ENCODE measurements at regions not wholly inside any gene's neighbourhood (a gene's known extent, or its start where the extent isn't known, plus 50 kb on each side); places are given as distances from the start of the nearest gene placed in this dataset.

- Histone ChIP-seq H3K79me2 (ENCODE audit: insufficient read depth, low read length) (no peaks in the 10 kb centered on the region), H3K27me3 (ENCODE audit: insufficient read depth, low read length, poor library complexity) (no peaks in the 10 kb centered on the region), H3K4me1 (ENCODE audit: insufficient read depth, low read length) (peaks cover 18% of the 10 kb centered on the region), H3K27ac (ENCODE audit: low read length) (0 out of 2 replicates have a peak overlapping the region, but pooled peaks have one; percentile 6), H3K36me3 (ENCODE audit: insufficient read depth, low read length) (no peaks in the 10 kb centered on the region), H3K9me3 (ENCODE audit: insufficient read depth, low read length, severe bottlenecking) (no peaks in the 10 kb centered on the region), H4K20me1 (ENCODE audit: insufficient read depth, low read length) (no peaks in the 10 kb centered on the region), H3K4me2 (ENCODE audit: insufficient read depth, low read length) (no peak overlapping the region), H2AFZ (ENCODE audit: low read depth, low read length) (no peak overlapping the region), H3K9ac (ENCODE audit: low read depth, low read length) (no peak overlapping the region), H3K4me3 (ENCODE audit: low read depth in 1 of 2, low read length in 2 of 2) (no peak overlapping the region)
- TF ChIP-seq, protein P1, sequence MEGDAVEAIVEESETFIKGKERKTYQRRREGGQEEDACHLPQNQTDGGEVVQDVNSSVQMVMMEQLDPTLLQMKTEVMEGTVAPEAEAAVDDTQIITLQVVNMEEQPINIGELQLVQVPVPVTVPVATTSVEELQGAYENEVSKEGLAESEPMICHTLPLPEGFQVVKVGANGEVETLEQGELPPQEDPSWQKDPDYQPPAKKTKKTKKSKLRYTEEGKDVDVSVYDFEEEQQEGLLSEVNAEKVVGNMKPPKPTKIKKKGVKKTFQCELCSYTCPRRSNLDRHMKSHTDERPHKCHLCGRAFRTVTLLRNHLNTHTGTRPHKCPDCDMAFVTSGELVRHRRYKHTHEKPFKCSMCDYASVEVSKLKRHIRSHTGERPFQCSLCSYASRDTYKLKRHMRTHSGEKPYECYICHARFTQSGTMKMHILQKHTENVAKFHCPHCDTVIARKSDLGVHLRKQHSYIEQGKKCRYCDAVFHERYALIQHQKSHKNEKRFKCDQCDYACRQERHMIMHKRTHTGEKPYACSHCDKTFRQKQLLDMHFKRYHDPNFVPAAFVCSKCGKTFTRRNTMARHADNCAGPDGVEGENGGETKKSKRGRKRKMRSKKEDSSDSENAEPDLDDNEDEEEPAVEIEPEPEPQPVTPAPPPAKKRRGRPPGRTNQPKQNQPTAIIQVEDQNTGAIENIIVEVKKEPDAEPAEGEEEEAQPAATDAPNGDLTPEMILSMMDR (IDR thresholded peaks at IDR 0.05; ENCODE audit: borderline replicate concordance, extremely low read depth, low read length, poor library complexity, severe bottlenecking), result no peak
- no peak for TF ChIP-seq EZH2 (IDR thresholded peaks at IDR 0.05; ENCODE audit: borderline replicate concordance, low read depth, low read length, severe bottlenecking)
- ATAC-seq (ENCODE audit: insufficient read depth, low read depth) (peak; percentile 72), DNase-seq (peak; percentile 40)
These were observed 116.8 kb upstream of the SPRY4 start for GRCh38 chr5:142441616-142442015.

GRCh38 chr5:142439207-142439860 is 114.5 kb upstream of the SPRY4 start:
- no peak overlapping the region for H3K4me3 ChIP-seq (ENCODE audit: low read depth in 1 of 2, low read length in 2 of 2)
- H3K27ac ChIP-seq (ENCODE audit: low read length), result no peak overlapping the region
- H3K9me3 ChIP-seq (ENCODE audit: insufficient read depth, low read length, severe bottlenecking), result no peaks in the 10 kb centered on the region
- H3K79me2 ChIP-seq (ENCODE audit: insufficient read depth, low read length), result no peaks in the 10 kb centered on the region
- TF ChIP-seq, protein P1 (IDR thresholded peaks at IDR 0.05; ENCODE audit: borderline replicate concordance, extremely low read depth, low read length, poor library complexity, severe bottlenecking), result no peak
- no peak for TF ChIP-seq EZH2 (IDR thresholded peaks at IDR 0.05; ENCODE audit: borderline replicate concordance, low read depth, low read length, severe bottlenecking)
- H3K4me2 ChIP-seq (ENCODE audit: insufficient read depth, low read length), result no peak overlapping the region
- H3K4me1 ChIP-seq (ENCODE audit: insufficient read depth, low read length), result peaks cover 29% of the 10 kb centered on the region
- no peak for DNase-seq
- no peak overlapping the region for H2AFZ ChIP-seq (ENCODE audit: low read depth, low read length)
- no peaks in the 10 kb centered on the region for H3K36me3 ChIP-seq (ENCODE audit: insufficient read depth, low read length)
- ATAC-seq (ENCODE audit: insufficient read depth, low read depth), result no peak
- H3K27me3 ChIP-seq (ENCODE audit: insufficient read depth, low read length, poor library complexity), result no peaks in the 10 kb centered on the region
- H4K20me1 ChIP-seq (ENCODE audit: insufficient read depth, low read length), result no peaks in the 10 kb centered on the region
- no peak overlapping the region for H3K9ac ChIP-seq (ENCODE audit: low read depth, low read length)

- Histone ChIP-seq H3K27ac (ENCODE audit: low read length) (no peak overlapping the region), H3K36me3 (ENCODE audit: insufficient read depth, low read length) (no peaks in the 10 kb centered on the region), H3K4me1 (ENCODE audit: insufficient read depth, low read length) (peaks cover 37% of the 10 kb centered on the region), H3K79me2 (ENCODE audit: insufficient read depth, low read length) (no peaks in the 10 kb centered on the region), H3K9ac (ENCODE audit: low read depth, low read length) (no peak overlapping the region), H4K20me1 (ENCODE audit: insufficient read depth, low read length) (no peaks in the 10 kb centered on the region), H3K4me3 (ENCODE audit: low read depth in 1 of 2, low read length in 2 of 2) (no peak overlapping the region), H3K9me3 (ENCODE audit: insufficient read depth, low read length, severe bottlenecking) (no peaks in the 10 kb centered on the region), H2AFZ (ENCODE audit: low read depth, low read length) (no peak overlapping the region), H3K27me3 (ENCODE audit: insufficient read depth, low read length, poor library complexity) (no peaks in the 10 kb centered on the region), H3K4me2 (ENCODE audit: insufficient read depth, low read length) (no peak overlapping the region)
- no peak for DNase-seq
- ATAC-seq (ENCODE audit: insufficient read depth, low read depth), result no peak
- no peak for TF ChIP-seq EZH2 (IDR thresholded peaks at IDR 0.05; ENCODE audit: borderline replicate concordance, low read depth, low read length, severe bottlenecking)
- TF ChIP-seq, protein P1 (IDR thresholded peaks at IDR 0.05; ENCODE audit: borderline replicate concordance, extremely low read depth, low read length, poor library complexity, severe bottlenecking), result no peak
These were observed 113.8 kb upstream of the SPRY4 start for GRCh38 chr5:142438573-142438972.
